ENCODE measurements at regions not wholly inside any gene's neighbourhood (a gene's known extent, or its start where the extent isn't known, plus 50 kb on each side); places are given as distances from the start of the nearest gene placed in this dataset.

GRCh38 chr1:170864238-170864637 lies 71.1 kb upstream of the MROH9 start:
- TF ChIP-seq POLR2AphosphoS5 (IDR thresholded peaks at IDR 0.05; ENCODE audit: low read depth, low read length), result no peak
- TF ChIP-seq POLR2A (IDR thresholded peaks at IDR 0.05; ENCODE audit: low read depth, low read length), result no peak

Measured in GM12892 (cell line).